ENCODE measurements at regions not wholly inside any gene's neighbourhood (a gene's known extent, or its start where the extent isn't known, plus 50 kb on each side); places are given as distances from the start of the nearest gene placed in this dataset.
"Not testable (repeated sequence)": the region's sequence is repeated elsewhere in the genome, so short reads cannot be mapped to it uniquely, and the experiment has no call there.

GRCh38 chr9:113685636-113686035, 190.5 kb upstream of the ZNF618 start:
- not testable (repeated sequence) for TF ChIP-seq CTCF (IDR thresholded peaks at IDR 0.05; ENCODE audit: low read length); EZH2 (optimal IDR thresholded peaks at IDR 0.05; ENCODE audit: low read depth, low read length)

All from MM.1S (cell line).